HepG2 (cell line): ENCODE measurements at regions not wholly inside any gene's neighbourhood (a gene's known extent, or its start where the extent isn't known, plus 50 kb on each side); places are given as distances from the start of the nearest gene placed in this dataset.

Source experiments
- ATAC-seq: fragments of 200-7000 bp; cut with Tn5 transposase; 3 replicates; pipeline ENCODE4 v1.9.1; 2020; ENCODE audit warnings: mild to moderate bottlenecking, moderate library complexity
- BruUV-seq: library from RNA; stranded (reverse); fragments of 400-500 nt; replicated peaks from 2 replicates; lab custom pipeline; 2021; lab: Mats Ljungman, UMichigan
- CTCF ChIA-PET: fragments of 300-600 bp; formaldehyde crosslinking; extraction: SDS; loops from one replicate; lab custom pipeline; 2021; ENCODE audit warnings: low total read pairs, inconsistent platforms, low intra/inter-chr PET ratio; lab: Yijun Ruan, JAX
- POLR2A ChIA-PET: fragments of 350-600 bp; sonication (Branson Sonifier 250); formaldehyde crosslinking; loops from one replicate; lab custom pipeline; 2020; ENCODE audit warnings: antibody characterized with exemption, inconsistent platforms; lab: Yijun Ruan, JAX
- DNase-seq: peaks from one replicate; pipeline ENCODE4 v3.0.0-alpha.2; 2015; ENCODE audit warnings: low spot score
- FAIRE-seq: peaks from 3 replicates; lab custom pipeline; 2011; peaks lifted over from hg19 to GRCh38; lab: Jason Lieb, UNC
- H2AFZ ChIP-seq: one replicate; pipeline ENCODE4 v1.6.1; 2011; ENCODE audit warnings: low read length, inconsistent platforms
- H3K27ac ChIP-seq: fragments of 300-600 bp; 3 replicates; pipeline ENCODE4 v1.8.0; 2011; ENCODE audit warnings: mixed run types, mild to moderate bottlenecking, mixed read lengths, low read length, inconsistent platforms; ENCODE audit not compliant: insufficient read depth; ENCODE audit errors: extremely low read length
- H3K27me3 ChIP-seq, 2 experiments: fragments of 200-600 bp in 1 of 2; 2 replicates in 1 of 2; 3 replicates in 1 of 2; pipeline versions ENCODE4 v1.6.0 to v1.8.0; 2011; ENCODE audit warnings: low read length in 2 of 2, mild to moderate bottlenecking in 2 of 2, moderate library complexity in 2 of 2, inconsistent platforms in 1 of 2; ENCODE audit not compliant: insufficient read depth in 2 of 2, control insufficient read depth in 1 of 2
- H3K36me3 ChIP-seq, 2 experiments: fragments of 200-600 bp in 1 of 2; replicated peaks in 1 of 2; 2 replicates in 1 of 2; 3 replicates in 1 of 2; pipeline versions ENCODE4 v1.5.1 to v1.8.0; 2011; ENCODE audit warnings: low read length in 2 of 2, inconsistent platforms in 1 of 2; ENCODE audit not compliant: insufficient read depth in 2 of 2, control insufficient read depth in 1 of 2
- H3K4me1 ChIP-seq: 2 replicates; pipeline ENCODE4 v1.5.1; 2012; ENCODE audit warnings: low read length, inconsistent platforms; ENCODE audit not compliant: insufficient read depth
- H3K4me2 ChIP-seq: 2 replicates; pipeline ENCODE4 v1.6.0; 2011; ENCODE audit warnings: low read depth, low read length, inconsistent platforms
- H3K4me3 ChIP-seq, 3 experiments: fragments of 200-600 bp in 1 of 3; sonication (generic), shearing (Covaris generic) in 1 of 3; replicated peaks in 1 of 3; 2 replicates each; pipeline ENCODE4 v1.5.1; 2011 to 2016; ENCODE audit warnings: low read length in 3 of 3, inconsistent platforms in 2 of 3, low read depth in 2 of 3, mild to moderate bottlenecking in 2 of 3, control low read depth in 1 of 3, mixed read lengths in 1 of 3; ENCODE audit not compliant: insufficient read depth in 1 of 3
- H3K79me2 ChIP-seq: one replicate; pipeline ENCODE4 v1.6.1; 2011; ENCODE audit warnings: low read length, inconsistent platforms; ENCODE audit not compliant: insufficient read depth
- H3K9ac ChIP-seq: 2 replicates; pipeline ENCODE4 v1.6.0; 2011; ENCODE audit warnings: mild to moderate bottlenecking, low read depth, low read length, inconsistent platforms; ENCODE audit not compliant: insufficient read depth
- H3K9me3 ChIP-seq: 2 replicates; pipeline ENCODE4 v1.5.1; 2012; ENCODE audit warnings: mild to moderate bottlenecking, low read length
- H4K20me1 ChIP-seq: 2 replicates; pipeline ENCODE4 v1.6.0; 2011; ENCODE audit warnings: inconsistent platforms, mild to moderate bottlenecking, low read length, moderate library complexity; ENCODE audit not compliant: insufficient read depth
- CHCHD3 ChIP-seq: sonication (generic); formaldehyde crosslinking; IDR thresholded peaks from 2 replicates; pipeline ENCODE4 v1.8.0; 2022; ENCODE audit warnings: mild to moderate bottlenecking, missing genetic modification reagents, moderate library complexity
- NCOR1 ChIP-seq: fragments of 200-600 bp; sonication (generic); IDR thresholded peaks from 2 replicates; pipeline ENCODE4 v1.7.0; 2017; ENCODE audit warnings: antibody characterized with exemption, low read length, borderline replicate concordance
- NFYB ChIP-seq: sonication (generic); formaldehyde crosslinking; IDR thresholded peaks from 2 replicates; pipeline ENCODE4 v1.4.0; 2020; ENCODE audit warnings: missing genetic modification reagents
- ONECUT2 ChIP-seq: sonication (generic); formaldehyde crosslinking; IDR thresholded peaks from 2 replicates; pipeline ENCODE4 v1.4.0; 2020; ENCODE audit warnings: missing genetic modification reagents
- ZFP62 ChIP-seq: sonication (generic); formaldehyde crosslinking; IDR thresholded peaks from 2 replicates; pipeline ENCODE4 v1.4.0; 2020; ENCODE audit warnings: missing genetic modification reagents
- ZNF234 ChIP-seq: sonication (generic); formaldehyde crosslinking; conservative IDR thresholded peaks from 2 replicates; pipeline ENCODE4 v1.5.1; 2020; ENCODE audit warnings: mild to moderate bottlenecking, missing genetic modification reagents
- ZNF235 ChIP-seq: sonication (generic); formaldehyde crosslinking; IDR thresholded peaks from 2 replicates; pipeline ENCODE4 v1.8.1; 2023; ENCODE audit warnings: mild to moderate bottlenecking, missing genetic modification reagents, borderline replicate concordance
- ZNF770 ChIP-seq: sonication (generic); formaldehyde crosslinking; IDR thresholded peaks from 2 replicates; pipeline ENCODE4 v1.5.0; 2020; ENCODE audit warnings: mild to moderate bottlenecking, missing genetic modification reagents
- in situ Hi-C: cut with HindIII; loops from 2 replicates; pipeline ENCODE4 v1.10.0; 2017; ENCODE audit warnings: low pct_unique_long_range_greater_than_20kb; ENCODE audit not compliant: extremely low pct_ligation_motif_present
- intact Hi-C: fragments of 100-400 bp; cut with micrococcal nuclease; formaldehyde crosslinking; loops from one replicate; pipeline ENCODE4 v1.10.0; 2022; ENCODE audit not compliant: unreplicated experiment
- TF ChIP-seq, protein P1 (sequence below): sonication (generic); formaldehyde crosslinking; IDR thresholded peaks from 2 replicates; pipeline ENCODE4 v1.4.0; 2020; ENCODE audit warnings: missing genetic modification reagents
- TF ChIP-seq, protein P2 (sequence below): sonication (generic); formaldehyde crosslinking; conservative IDR thresholded peaks from 2 replicates; pipeline ENCODE4 v1.4.0; 2020; ENCODE audit warnings: missing genetic modification reagents

DNA sequence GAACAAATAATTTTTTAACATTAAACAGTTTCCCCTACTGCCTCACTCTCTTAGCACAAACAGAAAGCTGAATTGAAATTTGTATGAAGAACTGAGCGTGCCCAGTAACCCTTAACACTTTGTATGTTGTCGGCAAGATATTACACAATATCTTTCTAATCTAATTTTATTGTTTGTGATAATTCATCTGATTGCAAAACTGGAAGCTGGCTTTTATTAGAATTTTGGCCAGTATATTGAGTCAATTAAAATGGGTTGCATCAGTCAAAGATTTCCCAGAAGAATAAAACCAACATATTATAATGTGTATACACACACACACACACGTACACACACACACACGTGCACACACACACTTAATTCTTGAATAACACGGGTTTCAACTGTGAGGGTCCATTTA, 2332.1 kb downstream of the PCDH7 start (continued):
- no peak for TF ChIP-seq NFYB (CRISPR knock-in tag)

GRCh38 chr4:33054161-33054560, 2334.0 kb downstream of the PCDH7 start:
- no peaks in the 10 kb centered on the region for H4K20me1 ChIP-seq
- no peaks in the 10 kb centered on the region for H3K79me2 ChIP-seq
- no peak overlapping the region for H2AFZ ChIP-seq
- H3K27me3 ChIP-seq: no peaks in the 10 kb centered on the region
- H3K9ac ChIP-seq: no peak overlapping the region
- TF ChIP-seq ONECUT2 (CRISPR knock-in tag): no peak
- TF ChIP-seq ZNF234 (CRISPR knock-in tag): no peak
- no peak for TF ChIP-seq ZNF235 (CRISPR knock-in tag)
- TF ChIP-seq, protein P1, sequence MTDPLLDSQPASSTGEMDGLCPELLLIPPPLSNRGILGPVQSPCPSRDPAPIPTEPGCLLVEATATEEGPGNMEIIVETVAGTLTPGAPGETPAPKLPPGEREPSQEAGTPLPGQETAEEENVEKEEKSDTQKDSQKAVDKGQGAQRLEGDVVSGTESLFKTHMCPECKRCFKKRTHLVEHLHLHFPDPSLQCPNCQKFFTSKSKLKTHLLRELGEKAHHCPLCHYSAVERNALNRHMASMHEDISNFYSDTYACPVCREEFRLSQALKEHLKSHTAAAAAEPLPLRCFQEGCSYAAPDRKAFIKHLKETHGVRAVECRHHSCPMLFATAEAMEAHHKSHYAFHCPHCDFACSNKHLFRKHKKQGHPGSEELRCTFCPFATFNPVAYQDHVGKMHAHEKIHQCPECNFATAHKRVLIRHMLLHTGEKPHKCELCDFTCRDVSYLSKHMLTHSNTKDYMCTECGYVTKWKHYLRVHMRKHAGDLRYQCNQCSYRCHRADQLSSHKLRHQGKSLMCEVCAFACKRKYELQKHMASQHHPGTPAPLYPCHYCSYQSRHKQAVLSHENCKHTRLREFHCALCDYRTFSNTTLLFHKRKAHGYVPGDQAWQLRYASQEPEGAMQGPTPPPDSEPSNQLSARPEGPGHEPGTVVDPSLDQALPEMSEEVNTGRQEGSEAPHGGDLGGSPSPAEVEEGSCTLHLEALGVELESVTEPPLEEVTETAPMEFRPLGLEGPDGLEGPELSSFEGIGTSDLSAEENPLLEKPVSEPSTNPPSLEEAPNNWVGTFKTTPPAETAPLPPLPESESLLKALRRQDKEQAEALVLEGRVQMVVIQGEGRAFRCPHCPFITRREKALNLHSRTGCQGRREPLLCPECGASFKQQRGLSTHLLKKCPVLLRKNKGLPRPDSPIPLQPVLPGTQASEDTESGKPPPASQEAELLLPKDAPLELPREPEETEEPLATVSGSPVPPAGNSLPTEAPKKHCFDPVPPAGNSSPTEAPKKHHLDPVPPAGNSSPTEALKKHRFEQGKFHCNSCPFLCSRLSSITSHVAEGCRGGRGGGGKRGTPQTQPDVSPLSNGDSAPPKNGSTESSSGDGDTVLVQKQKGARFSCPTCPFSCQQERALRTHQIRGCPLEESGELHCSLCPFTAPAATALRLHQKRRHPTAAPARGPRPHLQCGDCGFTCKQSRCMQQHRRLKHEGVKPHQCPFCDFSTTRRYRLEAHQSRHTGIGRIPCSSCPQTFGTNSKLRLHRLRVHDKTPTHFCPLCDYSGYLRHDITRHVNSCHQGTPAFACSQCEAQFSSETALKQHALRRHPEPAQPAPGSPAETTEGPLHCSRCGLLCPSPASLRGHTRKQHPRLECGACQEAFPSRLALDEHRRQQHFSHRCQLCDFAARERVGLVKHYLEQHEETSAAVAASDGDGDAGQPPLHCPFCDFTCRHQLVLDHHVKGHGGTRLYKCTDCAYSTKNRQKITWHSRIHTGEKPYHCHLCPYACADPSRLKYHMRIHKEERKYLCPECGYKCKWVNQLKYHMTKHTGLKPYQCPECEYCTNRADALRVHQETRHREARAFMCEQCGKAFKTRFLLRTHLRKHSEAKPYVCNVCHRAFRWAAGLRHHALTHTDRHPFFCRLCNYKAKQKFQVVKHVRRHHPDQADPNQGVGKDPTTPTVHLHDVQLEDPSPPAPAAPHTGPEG (CRISPR knock-in tag): no peak
- TF ChIP-seq ZFP62: no peak
- TF ChIP-seq, protein P2, sequence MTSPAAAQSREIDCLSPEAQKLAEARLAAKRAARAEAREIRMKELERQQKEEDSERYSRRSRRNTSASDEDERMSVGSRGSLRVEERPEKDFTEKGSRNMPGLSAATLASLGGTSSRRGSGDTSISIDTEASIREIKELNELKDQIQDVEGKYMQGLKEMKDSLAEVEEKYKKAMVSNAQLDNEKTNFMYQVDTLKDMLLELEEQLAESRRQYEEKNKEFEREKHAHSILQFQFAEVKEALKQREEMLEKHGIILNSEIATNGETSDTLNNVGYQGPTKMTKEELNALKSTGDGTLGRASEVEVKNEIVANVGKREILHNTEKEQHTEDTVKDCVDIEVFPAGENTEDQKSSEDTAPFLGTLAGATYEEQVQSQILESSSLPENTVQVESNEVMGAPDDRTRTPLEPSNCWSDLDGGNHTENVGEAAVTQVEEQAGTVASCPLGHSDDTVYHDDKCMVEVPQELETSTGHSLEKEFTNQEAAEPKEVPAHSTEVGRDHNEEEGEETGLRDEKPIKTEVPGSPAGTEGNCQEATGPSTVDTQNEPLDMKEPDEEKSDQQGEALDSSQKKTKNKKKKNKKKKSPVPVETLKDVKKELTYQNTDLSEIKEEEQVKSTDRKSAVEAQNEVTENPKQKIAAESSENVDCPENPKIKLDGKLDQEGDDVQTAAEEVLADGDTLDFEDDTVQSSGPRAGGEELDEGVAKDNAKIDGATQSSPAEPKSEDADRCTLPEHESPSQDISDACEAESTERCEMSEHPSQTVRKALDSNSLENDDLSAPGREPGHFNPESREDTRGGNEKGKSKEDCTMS: no peak
- no peak for TF ChIP-seq CHCHD3 (CRISPR knock-in tag)
- no peak for TF ChIP-seq ZNF770 (CRISPR knock-in tag)
- no peak for TF ChIP-seq NCOR1
- BruUV-seq: no TSS peak
- no peak overlapping the region for H3K4me3 ChIP-seq
- ChIA-PET CTCF (no interaction called here), POLR2A (no interaction called here)
- intact Hi-C loops (no loop called here), in situ Hi-C loops (no loop called here)
- ATAC-seq (no peak), DNase-seq (no peak), FAIRE-seq (no peak)
- no peaks in the 10 kb centered on the region for H3K36me3 ChIP-seq
- H3K27ac ChIP-seq: no peak overlapping the region
- H3K4me1 ChIP-seq: no peaks in the 10 kb centered on the region
- H3K9me3 ChIP-seq: no peaks in the 10 kb centered on the region
- H3K4me2 ChIP-seq: no peak overlapping the region
